ENCODE measurements at regions not wholly inside any gene's neighbourhood (a gene's known extent, or its start where the extent isn't known, plus 50 kb on each side); places are given as distances from the start of the nearest gene placed in this dataset.

- TF ChIP-seq CTCF (conservative IDR thresholded peaks at IDR 0.05) = no peak
- Mint-ChIP-seq H3K4me3 (no peak overlapping the region), H3K27ac (no peak overlapping the region), H3K9me3 (no peaks in the 10 kb centered on the region), H3K27me3 (no peaks in the 10 kb centered on the region), H3K4me1 (ENCODE audit: unreplicated experiment) (no peaks in the 10 kb centered on the region), H3K36me3 (no peaks in the 10 kb centered on the region)
- no peak for DNase-seq (ENCODE audit: extremely low spot score, unreplicated experiment)
Observed at GRCh38 chr12:60148831-60149230, 553.0 kb downstream of the SLC16A7 start.

- TF ChIP-seq CTCF (conservative IDR thresholded peaks at IDR 0.05) = no peak
- no peaks in the 10 kb centered on the region for H3K9me3 Mint-ChIP-seq
- DNase-seq (ENCODE audit: extremely low spot score, unreplicated experiment) = no peak
- H3K4me1 Mint-ChIP-seq (ENCODE audit: unreplicated experiment) = no peaks in the 10 kb centered on the region
- no peak overlapping the region for H3K4me3 Mint-ChIP-seq
- no peaks in the 10 kb centered on the region for H3K36me3 Mint-ChIP-seq
- H3K27me3 Mint-ChIP-seq = no peaks in the 10 kb centered on the region
- no peak overlapping the region for H3K27ac Mint-ChIP-seq
Observed at GRCh38 chr12:60152756-60153155, 556.9 kb downstream of the SLC16A7 start.

- H3K4me3 Mint-ChIP-seq = no peak overlapping the region
- DNase-seq (ENCODE audit: extremely low spot score, unreplicated experiment) = no peak
- no peaks in the 10 kb centered on the region for H3K27me3 Mint-ChIP-seq
- no peak for TF ChIP-seq CTCF (conservative IDR thresholded peaks at IDR 0.05)
- H3K27ac Mint-ChIP-seq = no peak overlapping the region
- no peaks in the 10 kb centered on the region for H3K36me3 Mint-ChIP-seq
- H3K9me3 Mint-ChIP-seq = no peaks in the 10 kb centered on the region
- H3K4me1 Mint-ChIP-seq (ENCODE audit: unreplicated experiment) = no peaks in the 10 kb centered on the region
Observed at GRCh38 chr12:60159761-60160160, 563.9 kb downstream of the SLC16A7 start.

GRCh38 chr12:60162988-60163720 is 567.3 kb downstream of the SLC16A7 start:
- Mint-ChIP-seq H3K4me3 (no peak overlapping the region), H3K36me3 (no peaks in the 10 kb centered on the region), H3K27ac (no peak overlapping the region), H3K27me3 (no peaks in the 10 kb centered on the region), H3K9me3 (no peaks in the 10 kb centered on the region), H3K4me1 (ENCODE audit: unreplicated experiment) (no peaks in the 10 kb centered on the region)
- no peak for DNase-seq (ENCODE audit: extremely low spot score, unreplicated experiment)
- TF ChIP-seq CTCF (conservative IDR thresholded peaks at IDR 0.05) = no peak

- no peaks in the 10 kb centered on the region for H3K9me3 Mint-ChIP-seq
- no peak for TF ChIP-seq CTCF (conservative IDR thresholded peaks at IDR 0.05)
- H3K4me1 Mint-ChIP-seq (ENCODE audit: unreplicated experiment) = no peaks in the 10 kb centered on the region
- H3K27ac Mint-ChIP-seq = no peak overlapping the region
- no peak overlapping the region for H3K4me3 Mint-ChIP-seq
- H3K27me3 Mint-ChIP-seq = no peaks in the 10 kb centered on the region
- DNase-seq (ENCODE audit: extremely low spot score, unreplicated experiment) = no peak
- no peaks in the 10 kb centered on the region for H3K36me3 Mint-ChIP-seq
Observed at GRCh38 chr12:60165781-60166180, 570.0 kb downstream of the SLC16A7 start.
